ENCODE measurements at regions not wholly inside any gene's neighbourhood (a gene's known extent, or its start where the extent isn't known, plus 50 kb on each side); places are given as distances from the start of the nearest gene placed in this dataset.

- H2AFZ ChIP-seq (ENCODE audit: low read depth, low read length): no peak overlapping the region
- Mint-ChIP-seq H3K4me1 (ENCODE audit: low read depth, unreplicated experiment) (no peaks in the 10 kb centered on the region), H3K9me3 (ENCODE audit: unreplicated experiment) (no peaks in the 10 kb centered on the region), H3K36me3 (ENCODE audit: low read depth, unreplicated experiment) (no peaks in the 10 kb centered on the region), H3K27me3 (ENCODE audit: low read depth, unreplicated experiment) (no peaks in the 10 kb centered on the region), H3K27ac (ENCODE audit: unreplicated experiment) (no peak overlapping the region), H3K4me3 (ENCODE audit: unreplicated experiment) (no peak overlapping the region)
- H4K20me1 ChIP-seq (ENCODE audit: insufficient read depth, low read length): no peaks in the 10 kb centered on the region
- H3K9ac ChIP-seq (ENCODE audit: low read length): no peak overlapping the region
- FAIRE-seq (no peak), DNase-seq (ENCODE audit: low read depth) (peak; percentile 74)
- H3K4me3 ChIP-seq (ENCODE audit: insufficient read depth, low read depth, low read length): no peak overlapping the region
- H3K4me1 ChIP-seq (ENCODE audit: insufficient read depth, low read length): no peaks in the 10 kb centered on the region
- H3K4me2 ChIP-seq (ENCODE audit: low read length): no peak overlapping the region
- no peaks in the 10 kb centered on the region for H3K27me3 ChIP-seq (ENCODE audit: insufficient read depth, low read length)
- no peak for TF ChIP-seq EZH2 (IDR thresholded peaks at IDR 0.05; ENCODE audit: insufficient read depth, low read length)
- TF ChIP-seq, protein P1, sequence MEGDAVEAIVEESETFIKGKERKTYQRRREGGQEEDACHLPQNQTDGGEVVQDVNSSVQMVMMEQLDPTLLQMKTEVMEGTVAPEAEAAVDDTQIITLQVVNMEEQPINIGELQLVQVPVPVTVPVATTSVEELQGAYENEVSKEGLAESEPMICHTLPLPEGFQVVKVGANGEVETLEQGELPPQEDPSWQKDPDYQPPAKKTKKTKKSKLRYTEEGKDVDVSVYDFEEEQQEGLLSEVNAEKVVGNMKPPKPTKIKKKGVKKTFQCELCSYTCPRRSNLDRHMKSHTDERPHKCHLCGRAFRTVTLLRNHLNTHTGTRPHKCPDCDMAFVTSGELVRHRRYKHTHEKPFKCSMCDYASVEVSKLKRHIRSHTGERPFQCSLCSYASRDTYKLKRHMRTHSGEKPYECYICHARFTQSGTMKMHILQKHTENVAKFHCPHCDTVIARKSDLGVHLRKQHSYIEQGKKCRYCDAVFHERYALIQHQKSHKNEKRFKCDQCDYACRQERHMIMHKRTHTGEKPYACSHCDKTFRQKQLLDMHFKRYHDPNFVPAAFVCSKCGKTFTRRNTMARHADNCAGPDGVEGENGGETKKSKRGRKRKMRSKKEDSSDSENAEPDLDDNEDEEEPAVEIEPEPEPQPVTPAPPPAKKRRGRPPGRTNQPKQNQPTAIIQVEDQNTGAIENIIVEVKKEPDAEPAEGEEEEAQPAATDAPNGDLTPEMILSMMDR (IDR thresholded peaks at IDR 0.05; ENCODE audit: insufficient read depth, low read depth, low read length): no peak
- no peaks in the 10 kb centered on the region for H3K9me3 ChIP-seq (ENCODE audit: insufficient read depth, low read depth, low read length)
- H3K36me3 ChIP-seq (ENCODE audit: insufficient read depth, low read length): no peaks in the 10 kb centered on the region
- H3K79me2 ChIP-seq (ENCODE audit: insufficient read depth, low read length): no peaks in the 10 kb centered on the region
- no peak overlapping the region for H3K27ac ChIP-seq (ENCODE audit: low read depth, low read length)
These were observed 330.6 kb upstream of the NAV3 start for GRCh38 chr12:77500089-77500488.

- Mint-ChIP-seq H3K9me3 (ENCODE audit: unreplicated experiment) (no peaks in the 10 kb centered on the region), H3K27ac (ENCODE audit: unreplicated experiment) (no peak overlapping the region), H3K4me1 (ENCODE audit: low read depth, unreplicated experiment) (peaks cover 5% of the 10 kb centered on the region), H3K36me3 (ENCODE audit: low read depth, unreplicated experiment) (no peaks in the 10 kb centered on the region), H3K27me3 (ENCODE audit: low read depth, unreplicated experiment) (no peaks in the 10 kb centered on the region), H3K4me3 (ENCODE audit: unreplicated experiment) (no peak overlapping the region)
- H3K9me3 ChIP-seq (ENCODE audit: insufficient read depth, low read depth, low read length): no peaks in the 10 kb centered on the region
- DNase-seq (ENCODE audit: low read depth): no peak
- TF ChIP-seq, protein P1 (IDR thresholded peaks at IDR 0.05; ENCODE audit: insufficient read depth, low read depth, low read length): no peak
- TF ChIP-seq EZH2 (IDR thresholded peaks at IDR 0.05; ENCODE audit: insufficient read depth, low read length): no peak
- FAIRE-seq: no peak
- no peaks in the 10 kb centered on the region for H3K36me3 ChIP-seq (ENCODE audit: insufficient read depth, low read length)
- H3K4me2 ChIP-seq (ENCODE audit: low read length): no peak overlapping the region
- H3K79me2 ChIP-seq (ENCODE audit: insufficient read depth, low read length): no peaks in the 10 kb centered on the region
- H3K27me3 ChIP-seq (ENCODE audit: insufficient read depth, low read length): no peaks in the 10 kb centered on the region
- H3K9ac ChIP-seq (ENCODE audit: low read length): no peak overlapping the region
- H2AFZ ChIP-seq (ENCODE audit: low read depth, low read length): no peak overlapping the region
- no peaks in the 10 kb centered on the region for H3K4me1 ChIP-seq (ENCODE audit: insufficient read depth, low read length)
- no peak overlapping the region for H3K27ac ChIP-seq (ENCODE audit: low read depth, low read length)
- H3K4me3 ChIP-seq (ENCODE audit: insufficient read depth, low read depth, low read length): no peak overlapping the region
- no peaks in the 10 kb centered on the region for H4K20me1 ChIP-seq (ENCODE audit: insufficient read depth, low read length)
These were observed 333.0 kb upstream of the NAV3 start for GRCh38 chr12:77497647-77498046.

GRCh38 chr12:77496714-77497113, 334.0 kb upstream of the NAV3 start:
- peaks cover 2% of the 10 kb centered on the region for H3K9me3 Mint-ChIP-seq (ENCODE audit: unreplicated experiment)
- Histone ChIP-seq H2AFZ (ENCODE audit: low read depth, low read length) (no peak overlapping the region), H3K9ac (ENCODE audit: low read length) (no peak overlapping the region), H3K4me1 (ENCODE audit: insufficient read depth, low read length) (no peaks in the 10 kb centered on the region), H3K4me3 (ENCODE audit: insufficient read depth, low read depth, low read length) (no peak overlapping the region), H3K4me2 (ENCODE audit: low read length) (no peak overlapping the region), H3K79me2 (ENCODE audit: insufficient read depth, low read length) (no peaks in the 10 kb centered on the region), H3K27me3 (ENCODE audit: insufficient read depth, low read length) (no peaks in the 10 kb centered on the region), H3K27ac (ENCODE audit: low read depth, low read length) (no peak overlapping the region), H3K9me3 (ENCODE audit: insufficient read depth, low read depth, low read length) (no peaks in the 10 kb centered on the region), H3K36me3 (ENCODE audit: insufficient read depth, low read length) (no peaks in the 10 kb centered on the region), H4K20me1 (ENCODE audit: insufficient read depth, low read length) (no peaks in the 10 kb centered on the region)
- no peak overlapping the region for H3K4me3 Mint-ChIP-seq (ENCODE audit: unreplicated experiment)
- H3K27ac Mint-ChIP-seq (ENCODE audit: unreplicated experiment): no peak overlapping the region
- FAIRE-seq (no peak), DNase-seq (ENCODE audit: low read depth) (no peak)
- peaks cover 5% of the 10 kb centered on the region for H3K4me1 Mint-ChIP-seq (ENCODE audit: low read depth, unreplicated experiment)
- H3K36me3 Mint-ChIP-seq (ENCODE audit: low read depth, unreplicated experiment): no peaks in the 10 kb centered on the region
- no peaks in the 10 kb centered on the region for H3K27me3 Mint-ChIP-seq (ENCODE audit: low read depth, unreplicated experiment)
- TF ChIP-seq, protein P1 (IDR thresholded peaks at IDR 0.05; ENCODE audit: insufficient read depth, low read depth, low read length): no peak
- TF ChIP-seq EZH2 (IDR thresholded peaks at IDR 0.05; ENCODE audit: insufficient read depth, low read length): no peak

Data from astrocyte (in vitro differentiated cells and primary cell).